Mammary epithelial cell (primary cell): ENCODE measurements at regions not wholly inside any gene's neighbourhood (a gene's known extent, or its start where the extent isn't known, plus 50 kb on each side); places are given as distances from the start of the nearest gene placed in this dataset.

ENCODE experiments used
- CTCF ChIP-seq, 2 donors: IDR thresholded peaks in 1 of 2; conservative IDR thresholded peaks in 1 of 2; 2 replicates each; pipeline ENCODE4 v1.5.1; 2011 to 2012; ENCODE audit warnings: inconsistent platforms in 2 of 2, low read length in 2 of 2, mild to moderate bottlenecking in 2 of 2, control low read depth in 1 of 2, low read depth in 1 of 2; ENCODE audit not compliant: insufficient read depth in 1 of 2; ENCODE audit errors: extremely low read depth in 1 of 2
- EZH2 ChIP-seq: IDR thresholded peaks from 2 replicates; pipeline ENCODE4 v1.6.1; 2012; ENCODE audit warnings: low read length, inconsistent platforms, borderline replicate concordance

- TF ChIP-seq CTCF (conservative IDR thresholded peaks at IDR 0.05 in 1 of 2, IDR thresholded peaks at IDR 0.05 in 1 of 2; ENCODE audit: extremely low read depth in 1 of 2, insufficient read depth in 1 of 2, low read depth in 1 of 2, low read length in 2 of 2), result no peak
- no peak for TF ChIP-seq EZH2
Measured at GRCh38 chr5:4020400-4020799, 424.8 kb downstream of the IRX1 start.
